ENCODE measurements at regions not wholly inside any gene's neighbourhood (a gene's known extent, or its start where the extent isn't known, plus 50 kb on each side); places are given as distances from the start of the nearest gene placed in this dataset.

DNA sequence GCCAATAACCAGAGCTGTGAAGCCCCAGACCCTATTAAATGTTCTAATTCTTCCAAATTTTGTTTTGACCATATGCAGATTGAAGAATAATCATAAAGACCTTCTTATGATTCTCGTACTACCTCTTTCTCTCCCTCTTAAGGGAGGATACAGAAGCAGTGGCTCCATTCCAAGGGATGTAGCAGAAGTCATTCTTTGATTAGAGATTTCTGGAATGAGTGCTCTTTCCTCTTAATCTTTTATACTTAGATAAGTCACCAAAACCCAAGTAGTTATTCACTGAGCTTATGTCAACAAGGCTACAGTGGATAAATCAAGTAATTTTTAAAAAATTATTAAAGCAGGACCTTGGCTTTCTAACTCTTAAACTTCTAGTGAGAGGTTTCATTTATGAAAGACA lies 266.0 kb upstream of the STXBP5 start:
- TF ChIP-seq, protein P1, sequence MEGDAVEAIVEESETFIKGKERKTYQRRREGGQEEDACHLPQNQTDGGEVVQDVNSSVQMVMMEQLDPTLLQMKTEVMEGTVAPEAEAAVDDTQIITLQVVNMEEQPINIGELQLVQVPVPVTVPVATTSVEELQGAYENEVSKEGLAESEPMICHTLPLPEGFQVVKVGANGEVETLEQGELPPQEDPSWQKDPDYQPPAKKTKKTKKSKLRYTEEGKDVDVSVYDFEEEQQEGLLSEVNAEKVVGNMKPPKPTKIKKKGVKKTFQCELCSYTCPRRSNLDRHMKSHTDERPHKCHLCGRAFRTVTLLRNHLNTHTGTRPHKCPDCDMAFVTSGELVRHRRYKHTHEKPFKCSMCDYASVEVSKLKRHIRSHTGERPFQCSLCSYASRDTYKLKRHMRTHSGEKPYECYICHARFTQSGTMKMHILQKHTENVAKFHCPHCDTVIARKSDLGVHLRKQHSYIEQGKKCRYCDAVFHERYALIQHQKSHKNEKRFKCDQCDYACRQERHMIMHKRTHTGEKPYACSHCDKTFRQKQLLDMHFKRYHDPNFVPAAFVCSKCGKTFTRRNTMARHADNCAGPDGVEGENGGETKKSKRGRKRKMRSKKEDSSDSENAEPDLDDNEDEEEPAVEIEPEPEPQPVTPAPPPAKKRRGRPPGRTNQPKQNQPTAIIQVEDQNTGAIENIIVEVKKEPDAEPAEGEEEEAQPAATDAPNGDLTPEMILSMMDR (IDR thresholded peaks at IDR 0.05), result no peak
- TF ChIP-seq POLR2A (IDR thresholded peaks at IDR 0.05), result no peak
